ENCODE measurements at regions not wholly inside any gene's neighbourhood (a gene's known extent, or its start where the extent isn't known, plus 50 kb on each side); places are given as distances from the start of the nearest gene placed in this dataset.

DNA sequence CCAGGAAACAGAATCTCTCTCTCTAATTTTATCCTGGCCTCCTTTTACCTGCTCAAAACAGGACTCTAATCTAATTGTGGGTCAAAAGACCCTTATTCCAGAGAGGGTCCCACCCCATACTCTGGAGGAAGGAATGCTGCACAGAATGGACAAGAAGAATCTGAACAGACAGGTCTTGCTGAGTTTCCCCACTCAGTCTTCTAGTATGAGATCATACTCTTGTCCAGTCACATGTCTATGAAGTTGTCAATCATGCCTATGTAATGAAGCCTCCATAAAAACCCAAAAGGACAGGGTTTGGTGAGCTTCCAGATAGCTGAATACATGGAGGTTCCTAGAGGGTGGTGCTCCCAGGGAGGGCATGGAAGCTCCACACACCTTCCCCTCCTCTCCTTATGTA lies 123.9 kb upstream of the FER start:
- DNase-seq (ENCODE audit: low read depth), result no peak
- H3K4me3 ChIP-seq (ENCODE audit: low read depth, low read length), result no peak overlapping the region
- TF ChIP-seq, protein P1, sequence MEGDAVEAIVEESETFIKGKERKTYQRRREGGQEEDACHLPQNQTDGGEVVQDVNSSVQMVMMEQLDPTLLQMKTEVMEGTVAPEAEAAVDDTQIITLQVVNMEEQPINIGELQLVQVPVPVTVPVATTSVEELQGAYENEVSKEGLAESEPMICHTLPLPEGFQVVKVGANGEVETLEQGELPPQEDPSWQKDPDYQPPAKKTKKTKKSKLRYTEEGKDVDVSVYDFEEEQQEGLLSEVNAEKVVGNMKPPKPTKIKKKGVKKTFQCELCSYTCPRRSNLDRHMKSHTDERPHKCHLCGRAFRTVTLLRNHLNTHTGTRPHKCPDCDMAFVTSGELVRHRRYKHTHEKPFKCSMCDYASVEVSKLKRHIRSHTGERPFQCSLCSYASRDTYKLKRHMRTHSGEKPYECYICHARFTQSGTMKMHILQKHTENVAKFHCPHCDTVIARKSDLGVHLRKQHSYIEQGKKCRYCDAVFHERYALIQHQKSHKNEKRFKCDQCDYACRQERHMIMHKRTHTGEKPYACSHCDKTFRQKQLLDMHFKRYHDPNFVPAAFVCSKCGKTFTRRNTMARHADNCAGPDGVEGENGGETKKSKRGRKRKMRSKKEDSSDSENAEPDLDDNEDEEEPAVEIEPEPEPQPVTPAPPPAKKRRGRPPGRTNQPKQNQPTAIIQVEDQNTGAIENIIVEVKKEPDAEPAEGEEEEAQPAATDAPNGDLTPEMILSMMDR (conservative IDR thresholded peaks at IDR 0.05; ENCODE audit: low read depth, low read length), result no peak

DNA sequence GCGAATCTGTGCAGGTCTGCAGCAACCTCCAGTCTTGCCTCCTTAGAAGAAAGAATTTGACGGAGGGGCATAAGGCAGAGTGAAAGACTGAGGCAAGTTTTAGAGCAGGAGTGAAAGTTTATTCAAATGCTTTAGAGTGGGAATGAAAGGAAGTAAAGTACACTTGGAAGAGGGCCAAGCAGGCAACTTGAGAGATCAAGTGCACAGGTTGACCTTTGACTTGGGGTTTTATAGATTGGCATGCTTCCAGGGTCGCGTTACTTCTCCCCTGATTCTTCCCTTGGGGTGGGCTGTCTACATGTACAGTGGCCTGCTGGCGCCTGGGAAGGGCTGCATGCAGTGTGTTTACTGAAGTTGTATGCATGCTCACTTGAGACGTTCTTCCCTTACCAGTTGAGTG lies 127.2 kb upstream of the FER start:
- TF ChIP-seq, protein P1 (conservative IDR thresholded peaks at IDR 0.05; ENCODE audit: low read depth, low read length), result no peak
- no peak for DNase-seq (ENCODE audit: low read depth)
- H3K4me3 ChIP-seq (ENCODE audit: low read depth, low read length), result no peak overlapping the region

DNA sequence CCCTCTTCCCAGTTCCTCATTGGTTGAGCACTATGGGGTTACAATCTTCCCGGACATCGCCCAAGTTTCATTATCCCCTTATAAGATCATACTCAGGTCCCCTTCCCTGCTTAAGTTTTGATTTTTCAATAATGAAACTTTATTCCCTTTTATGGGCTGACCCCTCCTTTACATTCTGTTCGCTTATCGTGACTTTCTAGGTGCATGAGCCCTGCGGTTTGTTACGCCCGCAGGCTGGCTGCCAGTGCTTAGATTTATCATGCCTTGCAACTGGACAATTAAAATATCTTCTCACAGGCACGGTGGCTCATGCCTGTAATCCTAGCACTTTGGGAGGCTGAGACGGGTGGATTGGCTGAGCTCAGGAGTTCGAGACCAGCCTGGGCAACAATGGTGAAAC lies 127.9 kb upstream of the FER start:
- no peak overlapping the region for H3K4me3 ChIP-seq (ENCODE audit: low read depth, low read length)
- TF ChIP-seq, protein P1 (conservative IDR thresholded peaks at IDR 0.05; ENCODE audit: low read depth, low read length), result no peak
- DNase-seq (ENCODE audit: low read depth), result no peak

DNA sequence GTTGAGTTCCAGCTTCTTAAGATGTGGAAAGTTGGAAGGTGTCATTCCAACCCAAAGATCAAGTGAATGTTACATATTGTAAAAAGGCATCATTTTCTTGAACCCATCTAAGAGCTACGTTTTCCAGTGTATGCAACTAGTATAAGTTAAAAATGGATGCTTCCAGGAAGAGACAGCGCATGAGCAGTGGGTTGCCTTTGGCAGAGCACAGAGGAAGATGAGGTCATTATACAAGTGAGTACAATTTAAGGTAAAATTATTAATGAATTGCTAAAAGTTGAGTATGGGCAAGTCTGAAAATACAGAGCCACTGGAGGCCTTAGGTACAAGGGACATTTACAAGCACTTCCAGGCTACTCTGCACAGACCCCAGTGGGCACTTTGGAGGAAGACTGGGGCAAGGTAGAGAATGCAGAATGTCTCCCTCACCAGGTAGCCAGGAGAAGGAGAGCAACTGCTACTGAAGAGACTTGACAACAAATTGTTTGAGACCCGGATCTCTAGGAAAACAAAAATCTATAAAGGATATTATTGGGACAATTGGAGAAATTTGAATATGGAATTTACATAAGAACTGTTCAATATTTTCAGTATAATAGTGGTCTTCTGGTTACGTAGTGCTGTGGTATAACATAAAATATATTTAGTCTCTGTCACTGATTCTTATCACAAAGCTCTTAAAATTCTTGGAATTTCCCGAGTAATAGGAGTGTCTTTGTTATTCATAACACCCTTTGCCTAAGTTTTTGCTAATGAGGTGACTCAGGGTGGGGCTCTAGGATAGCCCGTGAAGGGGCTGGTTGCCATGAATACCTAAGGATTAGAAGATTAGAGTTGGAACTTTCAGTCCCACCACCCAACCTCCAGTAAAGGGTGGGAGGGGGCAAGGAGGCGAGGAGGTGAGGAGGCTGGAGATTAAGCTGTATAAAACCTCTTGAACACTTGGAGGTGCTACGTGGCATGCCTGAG lies 129.9 kb upstream of the FER start:
- H3K4me3 ChIP-seq (ENCODE audit: low read depth, low read length), result no peak overlapping the region
- TF ChIP-seq, protein P1 (conservative IDR thresholded peaks at IDR 0.05; ENCODE audit: low read depth, low read length), result no peak
- no peak for DNase-seq (ENCODE audit: low read depth)

DNA sequence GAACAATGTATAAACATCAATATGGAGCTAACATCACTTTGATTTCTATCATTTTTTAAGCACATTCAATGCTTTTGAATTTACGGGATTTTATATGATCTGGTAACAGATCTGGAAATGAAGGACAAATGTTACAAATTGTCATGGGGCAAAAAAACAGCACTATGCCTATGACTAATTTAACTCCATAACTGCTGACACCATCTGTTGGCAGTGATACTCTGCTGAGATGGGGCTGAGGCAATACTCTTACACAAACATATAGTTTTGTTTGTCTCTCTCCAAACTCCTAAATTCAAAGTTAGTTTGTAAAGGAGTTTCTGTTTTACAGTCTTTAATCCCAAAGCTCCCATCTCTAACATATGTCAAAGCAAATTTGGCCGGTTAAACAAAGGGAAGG lies 132.5 kb upstream of the FER start:
- no peak for DNase-seq (ENCODE audit: low read depth)
- TF ChIP-seq, protein P1 (conservative IDR thresholded peaks at IDR 0.05; ENCODE audit: low read depth, low read length), result no peak
- H3K4me3 ChIP-seq (ENCODE audit: low read depth, low read length), result no peak overlapping the region

DNA sequence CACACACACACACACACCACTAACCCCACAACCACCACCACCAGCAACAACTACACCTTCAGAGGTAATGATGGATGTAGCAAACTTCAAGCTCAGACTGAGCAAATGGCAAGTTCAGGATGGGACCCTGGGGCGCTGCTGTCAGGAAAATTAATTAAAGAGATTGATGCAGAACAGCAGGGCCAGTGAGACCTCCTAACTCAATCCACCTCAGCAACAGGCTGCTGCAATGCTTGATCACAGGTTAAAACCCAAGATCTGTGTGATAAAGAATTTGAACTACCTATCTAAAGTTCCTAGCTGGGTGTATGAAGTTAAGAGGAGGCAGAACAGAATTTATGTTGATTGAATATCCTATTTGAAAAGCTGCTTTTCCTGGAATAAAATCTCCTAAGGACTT lies 140.3 kb upstream of the FER start:
- TF ChIP-seq, protein P1 (conservative IDR thresholded peaks at IDR 0.05; ENCODE audit: low read depth, low read length), result no peak
- H3K4me3 ChIP-seq (ENCODE audit: low read depth, low read length), result no peak overlapping the region
- no peak for DNase-seq (ENCODE audit: low read depth)

DNA sequence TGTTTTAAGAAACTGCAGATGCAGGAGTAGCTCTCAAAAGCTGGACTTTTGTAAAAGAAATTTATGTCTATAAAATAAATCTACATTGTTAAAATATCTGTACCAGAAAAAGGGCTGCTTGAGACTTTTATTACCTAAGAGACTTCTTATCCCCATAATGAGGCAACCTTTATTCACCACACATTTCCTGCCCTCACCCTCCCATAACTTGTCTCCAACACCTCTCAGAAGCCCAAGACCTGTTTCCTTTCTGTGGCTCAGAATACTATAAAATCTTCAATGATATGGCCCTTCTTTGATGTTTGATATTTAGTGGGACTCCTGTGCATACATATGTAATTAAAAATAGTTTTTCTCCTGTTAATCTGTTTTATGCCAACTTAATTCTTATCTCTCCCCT lies 141.5 kb upstream of the FER start:
- no peak overlapping the region for H3K4me3 ChIP-seq (ENCODE audit: low read depth, low read length)
- DNase-seq (ENCODE audit: low read depth), result no peak
- TF ChIP-seq, protein P1 (conservative IDR thresholded peaks at IDR 0.05; ENCODE audit: low read depth, low read length), result no peak
